IPS-18c (cell line): ENCODE measurements at regions not wholly inside any gene's neighbourhood (a gene's known extent, or its start where the extent isn't known, plus 50 kb on each side); places are given as distances from the start of the nearest gene placed in this dataset.

Source experiments
- H3K4me3 ChIP-seq: 2 replicates; pipeline ENCODE4 v1.7.0; 2013; ENCODE audit warnings: low read depth, mild to moderate bottlenecking, low read length, moderate library complexity; ENCODE audit not compliant: insufficient read depth
- H3K9me3 ChIP-seq: one replicate; pipeline ENCODE4 v1.6.1; 2013; ENCODE audit warnings: mild to moderate bottlenecking, low read length, moderate library complexity; ENCODE audit not compliant: control insufficient read depth, insufficient read depth

DNA sequence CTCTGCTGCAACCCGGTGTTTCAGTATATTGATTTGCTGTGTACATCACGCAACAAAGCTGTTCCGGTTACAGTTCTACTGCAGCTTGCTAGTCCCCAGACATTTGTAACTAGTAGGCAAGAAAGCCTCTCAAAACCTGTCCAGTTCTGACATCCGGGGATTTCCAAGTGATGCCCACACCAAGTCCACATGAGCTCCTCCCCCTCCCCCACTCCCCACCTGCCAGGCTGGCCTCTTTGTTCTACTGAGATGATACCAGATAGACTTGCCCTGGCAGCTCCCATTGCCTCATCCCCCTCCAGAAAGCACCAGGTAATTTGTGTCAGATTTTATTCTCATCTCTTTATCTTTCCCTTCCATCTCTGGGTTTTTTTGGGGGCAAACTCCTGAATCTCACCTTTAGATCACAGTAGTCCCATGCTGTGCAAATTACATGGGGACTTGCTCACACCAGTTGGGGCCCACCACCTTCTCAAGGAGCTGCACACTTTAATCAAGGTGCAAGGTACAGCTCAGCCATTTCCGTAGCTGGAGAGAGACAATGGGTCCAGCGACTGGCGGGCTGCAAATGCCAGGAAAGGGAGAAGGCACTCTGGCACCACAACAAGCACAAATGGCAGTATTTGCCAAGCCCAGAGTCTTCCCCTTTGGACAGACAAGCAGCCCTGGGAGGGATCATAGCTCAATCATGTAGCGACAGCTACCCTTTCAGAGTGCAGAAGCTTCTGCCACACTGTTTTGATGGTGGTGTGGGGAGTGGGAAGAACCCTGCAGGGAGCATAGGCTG lies 183.1 kb downstream of the CYLD start:
- H3K9me3 ChIP-seq: no peaks in the 10 kb centered on the region

DNA sequence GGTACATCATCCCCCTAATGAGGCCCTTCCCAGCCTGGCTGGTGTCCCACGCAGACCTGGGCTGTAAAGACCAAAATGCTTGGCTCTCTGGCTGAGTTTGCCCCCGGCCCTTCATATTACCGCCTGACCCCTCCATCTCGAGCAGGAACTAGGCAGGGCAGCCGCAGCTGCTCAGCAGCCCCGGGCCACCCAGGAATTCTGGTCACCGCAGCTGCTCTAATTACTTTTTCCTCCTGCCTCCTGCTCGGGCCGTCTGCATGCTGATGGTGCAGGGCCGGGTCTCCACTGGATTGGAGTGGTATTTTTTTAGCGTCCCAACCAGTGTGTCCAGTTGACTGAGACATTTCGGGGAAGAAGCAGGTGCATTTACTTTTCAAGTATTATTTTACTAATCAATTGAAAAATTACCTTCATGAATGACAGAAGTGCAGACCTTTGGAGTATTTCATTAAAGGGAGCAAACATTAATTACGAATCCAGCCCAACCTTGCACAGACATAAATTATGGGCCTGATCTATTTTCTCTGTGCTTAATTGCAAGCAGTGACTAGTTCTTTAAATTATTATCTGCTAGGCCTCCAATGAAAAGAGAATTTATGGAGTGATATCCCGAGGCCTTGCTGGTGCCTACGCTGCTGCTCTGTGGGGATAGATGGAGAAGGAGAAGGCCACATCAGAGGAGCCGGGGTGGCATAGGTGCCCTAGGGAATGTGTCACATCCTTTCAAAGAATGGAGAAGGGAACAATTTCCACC lies 176.2 kb downstream of the CYLD start:
- H3K9me3 ChIP-seq: no peaks in the 10 kb centered on the region
- no peak overlapping the region for H3K4me3 ChIP-seq

More for the DNA sequence above, 183.1 kb downstream of the CYLD start:
- H3K4me3 ChIP-seq: no peak overlapping the region

DNA sequence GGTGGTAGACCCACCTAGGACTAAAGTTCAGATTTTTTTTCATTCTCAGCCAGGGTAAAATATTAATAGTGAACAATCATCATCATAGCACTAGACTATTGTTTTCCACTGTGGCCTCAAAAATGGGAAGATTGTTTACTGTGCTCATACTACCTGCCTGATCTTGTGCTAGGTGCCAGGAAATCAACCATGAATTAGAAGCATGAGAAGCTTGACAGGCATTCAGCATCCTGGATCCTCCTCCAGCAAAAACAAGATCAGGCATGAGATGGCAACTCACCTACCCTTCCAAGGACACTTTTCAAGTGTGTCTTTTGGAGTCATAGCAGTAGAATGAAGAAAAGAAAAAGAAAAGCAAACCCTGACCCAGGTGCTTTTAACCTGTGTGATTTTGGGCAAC lies 174.2 kb downstream of the CYLD start:
- H3K9me3 ChIP-seq: no peaks in the 10 kb centered on the region
- H3K4me3 ChIP-seq: no peak overlapping the region

- no peak overlapping the region for H3K4me3 ChIP-seq
- H3K9me3 ChIP-seq: no peaks in the 10 kb centered on the region
Observed at GRCh38 chr16:50915120-50915519, 173.2 kb downstream of the CYLD start.

DNA sequence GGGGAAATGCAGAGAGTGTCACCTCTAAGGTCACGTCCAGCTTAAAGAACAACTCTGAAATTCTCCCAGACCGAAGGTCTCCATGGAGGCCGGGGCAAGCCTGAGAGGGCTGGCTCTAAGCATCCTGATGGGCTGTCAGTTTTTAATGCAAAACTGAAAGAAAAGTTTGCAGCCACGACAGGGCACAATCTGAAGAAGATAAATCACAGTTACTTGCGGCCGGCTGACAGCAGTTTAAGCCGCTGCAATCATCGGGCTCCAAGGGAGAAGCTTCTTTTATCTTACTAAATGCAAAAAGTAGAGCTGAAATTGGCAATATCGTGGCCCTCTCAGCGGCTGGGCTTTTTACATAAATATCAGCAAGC lies 168.8 kb downstream of the CYLD start:
- no peak overlapping the region for H3K4me3 ChIP-seq
- H3K9me3 ChIP-seq: no peaks in the 10 kb centered on the region

DNA sequence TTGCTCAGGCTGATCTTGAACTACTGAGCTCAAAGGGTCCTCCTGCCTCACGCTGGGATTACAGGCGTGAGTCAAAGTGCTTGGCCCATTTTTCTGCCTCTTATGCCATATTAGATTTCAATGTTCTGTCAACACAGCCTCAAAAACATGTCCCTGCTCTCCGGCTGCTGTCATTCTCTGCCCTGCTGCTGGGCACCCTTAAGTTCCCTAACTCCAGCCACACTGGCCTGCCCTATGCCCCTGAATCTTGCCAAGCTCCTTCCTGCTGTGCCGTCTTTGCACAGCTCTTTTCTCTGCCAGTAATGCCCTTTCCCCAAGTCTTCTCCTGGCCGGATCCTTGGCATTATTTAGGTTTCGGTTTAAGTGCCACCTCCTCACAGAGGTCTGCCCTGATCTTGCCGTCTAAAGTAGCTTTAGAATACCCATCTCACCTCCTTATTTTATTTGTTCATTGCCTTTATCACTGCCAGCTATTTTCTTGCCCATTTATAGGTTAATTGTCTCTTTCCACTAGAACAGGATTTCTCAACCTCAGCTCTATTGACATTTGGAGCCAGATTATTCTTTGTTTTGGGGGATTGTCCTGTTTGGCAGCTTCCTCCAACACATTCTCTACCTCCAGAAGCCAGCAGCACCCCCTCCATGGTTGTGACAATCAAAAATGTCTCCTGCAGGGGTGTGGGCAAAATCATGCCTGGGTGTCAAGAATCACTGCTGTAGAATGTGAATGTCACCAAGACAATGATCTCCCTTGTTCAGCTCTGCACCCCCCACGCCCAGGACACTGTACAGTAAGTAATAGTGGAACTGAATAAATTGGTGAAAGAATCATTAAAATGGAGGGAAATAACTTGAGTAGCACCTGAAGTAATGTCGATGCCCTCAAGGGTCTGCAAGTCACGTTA lies 168.2 kb downstream of the CYLD start:
- H3K9me3 ChIP-seq: no peaks in the 10 kb centered on the region

GRCh38 chr16:50908468-50908867 lies 166.6 kb downstream of the CYLD start:
- no peak overlapping the region for H3K4me3 ChIP-seq

More for the DNA sequence above, 168.2 kb downstream of the CYLD start:
- no peak overlapping the region for H3K4me3 ChIP-seq

GRCh38 chr16:50906454-50906853 lies 164.6 kb downstream of the CYLD start:
- no peaks in the 10 kb centered on the region for H3K9me3 ChIP-seq

More at GRCh38 chr16:50908468-50908867, 166.6 kb downstream of the CYLD start:
- no peaks in the 10 kb centered on the region for H3K9me3 ChIP-seq

GRCh38 chr16:50902457-50902856 lies 160.6 kb downstream of the CYLD start:
- no peaks in the 10 kb centered on the region for H3K9me3 ChIP-seq

More at GRCh38 chr16:50906454-50906853, 164.6 kb downstream of the CYLD start:
- H3K4me3 ChIP-seq: no peak overlapping the region

GRCh38 chr16:50901062-50901461 lies 159.2 kb downstream of the CYLD start:
- Histone ChIP-seq H3K9me3 (no peaks in the 10 kb centered on the region), H3K4me3 (no peak overlapping the region)

More at GRCh38 chr16:50902457-50902856, 160.6 kb downstream of the CYLD start:
- no peak overlapping the region for H3K4me3 ChIP-seq

DNA sequence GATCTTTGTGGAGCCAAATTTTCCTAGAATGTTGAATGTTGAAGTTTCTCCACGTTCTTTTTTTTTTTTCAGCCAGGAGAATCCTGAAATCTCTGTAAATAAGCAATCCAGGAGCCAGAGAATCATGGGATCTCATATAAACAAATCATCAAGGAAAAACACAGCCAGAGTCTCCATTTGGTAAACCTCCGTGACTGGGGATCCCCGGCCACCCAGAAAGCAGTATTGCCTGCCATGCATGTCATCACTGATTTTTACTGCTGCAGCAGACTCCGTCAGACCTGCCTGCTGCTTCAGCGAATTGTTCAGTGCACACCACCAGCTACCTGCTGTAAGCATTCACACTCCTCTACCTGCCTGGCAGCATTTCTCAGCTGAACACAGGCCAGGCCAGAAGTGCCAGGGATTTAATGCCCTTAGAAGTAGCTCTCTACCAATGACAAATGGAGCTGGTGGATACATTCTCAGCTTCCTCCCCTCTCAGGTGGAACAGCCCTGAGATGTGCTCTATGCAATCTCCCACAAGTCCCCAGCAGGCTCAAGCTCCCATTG lies 158.6 kb downstream of the CYLD start:
- Histone ChIP-seq H3K4me3 (no peak overlapping the region), H3K9me3 (no peaks in the 10 kb centered on the region)

GRCh38 chr16:50899951-50900350 lies 158.1 kb downstream of the CYLD start:
- H3K9me3 ChIP-seq: no peaks in the 10 kb centered on the region
- no peak overlapping the region for H3K4me3 ChIP-seq

DNA sequence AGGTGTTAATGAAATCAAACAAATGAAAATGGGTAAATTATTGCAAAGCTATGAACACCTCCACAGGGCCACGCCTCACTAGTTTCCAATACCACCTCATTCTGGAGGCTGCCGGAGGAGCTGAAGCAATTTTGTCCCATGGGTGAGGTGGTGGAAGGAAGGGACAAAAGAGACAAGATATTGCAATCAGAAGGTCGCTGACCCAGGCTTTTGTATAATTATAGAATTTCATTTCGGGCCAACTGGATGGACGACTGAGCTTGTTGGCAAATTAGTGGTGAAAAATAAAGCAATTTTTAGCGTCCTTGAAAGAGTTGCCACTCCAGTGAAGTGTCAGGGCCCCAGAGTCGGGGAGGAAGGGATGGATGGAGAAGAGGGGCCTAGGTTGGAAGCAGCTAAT lies 147.9 kb downstream of the CYLD start:
- H3K4me3 ChIP-seq: no peak overlapping the region
- no peaks in the 10 kb centered on the region for H3K9me3 ChIP-seq

GRCh38 chr16:50889276-50889675 lies 147.4 kb downstream of the CYLD start:
- no peaks in the 10 kb centered on the region for H3K9me3 ChIP-seq
- H3K4me3 ChIP-seq: no peak overlapping the region

DNA sequence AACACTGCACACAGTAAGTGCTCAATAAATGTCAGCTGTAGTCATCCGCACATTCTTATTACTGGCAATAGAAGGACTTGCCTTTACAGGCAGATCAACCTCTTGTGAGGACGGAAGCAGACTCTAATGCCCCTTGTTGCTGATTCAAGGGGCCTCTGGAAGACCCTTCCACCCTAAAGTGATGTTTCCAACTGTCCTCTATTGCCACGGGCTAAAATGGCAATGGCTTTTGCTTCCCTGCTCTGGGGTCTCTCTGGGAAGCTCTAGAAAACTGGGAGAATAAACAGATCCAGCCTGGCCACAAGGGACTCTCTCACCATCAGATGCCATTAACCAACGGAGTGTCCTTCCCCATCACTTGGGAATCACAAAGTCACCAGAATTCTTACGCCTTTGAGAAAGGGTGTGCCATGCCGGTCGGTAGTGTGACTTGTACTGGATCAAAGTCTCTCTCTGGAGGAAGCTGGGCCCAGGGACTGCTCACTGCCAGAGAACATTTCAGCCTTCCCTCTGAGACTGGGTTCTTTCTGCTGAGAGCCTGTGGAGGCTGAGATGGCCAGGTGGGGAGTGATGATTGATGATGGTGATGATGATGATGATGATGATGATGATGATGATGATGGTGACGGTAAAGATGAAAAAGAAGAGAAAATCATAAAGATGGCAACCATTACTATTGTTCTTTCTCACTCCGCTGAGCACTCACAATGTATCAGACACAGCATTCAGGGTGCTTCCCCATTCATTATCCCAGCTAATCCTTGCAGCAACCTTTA lies 146.8 kb downstream of the CYLD start:
- Histone ChIP-seq H3K9me3 (no peaks in the 10 kb centered on the region), H3K4me3 (no peak overlapping the region)

DNA sequence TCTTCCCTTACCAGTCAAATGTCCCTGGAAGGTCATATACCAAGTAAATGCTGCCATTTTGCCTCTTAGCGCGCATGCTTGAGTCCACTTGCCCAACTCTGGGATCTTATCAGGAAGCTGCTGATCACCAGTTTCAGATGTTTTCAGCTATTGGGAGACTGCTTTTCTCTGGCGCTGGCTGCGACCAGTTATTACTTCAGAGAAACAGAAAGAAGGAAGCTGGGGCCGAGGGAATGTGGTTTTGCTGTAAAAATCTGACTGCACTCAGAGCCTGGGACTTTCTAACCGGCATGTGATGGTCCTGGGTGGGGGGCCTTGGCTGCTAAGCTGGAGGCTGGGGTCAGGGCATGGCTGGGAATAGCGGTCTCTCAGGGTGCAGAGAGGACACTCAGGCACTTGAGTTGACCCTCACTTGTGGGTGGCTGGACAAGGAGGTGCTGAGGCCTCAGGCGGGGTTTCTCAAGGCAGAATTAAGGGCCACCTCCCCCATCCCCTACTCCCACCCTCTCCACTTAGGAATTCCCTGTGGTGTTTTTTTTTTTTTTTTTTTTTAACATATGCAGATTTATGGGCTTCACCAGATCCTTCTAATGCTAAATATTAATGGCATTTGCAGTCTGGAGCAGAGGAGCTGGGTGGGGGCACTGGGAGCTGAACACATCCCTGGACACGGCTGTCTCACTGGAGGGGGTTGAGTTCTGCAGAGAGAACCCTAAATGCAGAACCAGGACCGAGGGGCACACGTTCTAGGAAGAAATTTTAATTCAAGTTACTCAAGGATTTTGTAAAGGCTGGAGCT lies 145.8 kb downstream of the CYLD start:
- H3K9me3 ChIP-seq: no peaks in the 10 kb centered on the region
- H3K4me3 ChIP-seq: no peak overlapping the region
